ENCODE measurements at regions not wholly inside any gene's neighbourhood (a gene's known extent, or its start where the extent isn't known, plus 50 kb on each side); places are given as distances from the start of the nearest gene placed in this dataset.

GRCh38 chr9:129273136-129273895, 95.3 kb upstream of the IER5L start:
- no peak for TF ChIP-seq CTCF (IDR thresholded peaks at IDR 0.05; ENCODE audit: insufficient read depth, low read depth, low read length, missing control alignments)
- no peak for DNase-seq (ENCODE audit: low read depth)
- no peak overlapping the region for H3K4me3 ChIP-seq (ENCODE audit: low read depth, low read length)

DNA sequence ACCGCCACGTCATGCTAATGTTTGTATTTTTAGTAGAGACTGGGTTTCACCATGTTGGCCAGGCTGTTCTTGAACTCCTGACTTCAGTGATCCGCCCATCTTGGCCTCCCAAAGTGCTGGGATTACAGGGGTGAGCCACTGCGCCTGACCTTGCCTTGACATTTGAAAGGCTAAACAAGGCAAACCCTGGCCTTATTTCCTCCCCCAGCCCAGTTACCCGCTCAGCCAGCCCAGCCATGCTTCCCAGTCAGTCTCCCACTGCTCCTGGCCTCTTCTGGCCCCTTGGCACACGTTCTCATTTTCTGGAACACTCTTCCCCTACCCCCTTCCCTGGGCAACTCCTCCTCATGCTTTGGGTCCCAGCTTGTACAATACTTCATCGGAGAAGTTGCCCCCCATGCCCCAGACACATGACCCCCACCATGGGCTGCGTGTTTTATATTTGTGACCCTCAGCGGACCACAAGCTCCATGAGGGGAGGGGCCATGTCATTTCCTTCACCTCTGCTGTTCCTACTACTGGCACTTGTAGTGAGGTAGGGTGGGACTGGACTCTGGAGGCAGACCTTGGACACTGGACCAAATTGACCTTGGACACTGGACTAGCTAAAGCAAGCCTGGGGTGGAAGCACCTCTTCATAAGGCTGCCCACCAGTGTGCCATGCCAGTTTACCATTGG, 94.4 kb upstream of the IER5L start:
- TF ChIP-seq CTCF (IDR thresholded peaks at IDR 0.05; ENCODE audit: insufficient read depth, low read depth, low read length, missing control alignments): no peak
- H3K4me3 ChIP-seq (ENCODE audit: low read depth, low read length): no peak overlapping the region
- no peak for DNase-seq (ENCODE audit: low read depth)

- TF ChIP-seq CTCF (IDR thresholded peaks at IDR 0.05; ENCODE audit: insufficient read depth, low read depth, low read length, missing control alignments): no peak
- H3K4me3 ChIP-seq (ENCODE audit: low read depth, low read length): peak overlapping the region; percentile 36
- peak; percentile 93 for DNase-seq (ENCODE audit: low read depth)
Observed at GRCh38 chr9:129270903-129271431, 92.9 kb upstream of the IER5L start.

- TF ChIP-seq CTCF (IDR thresholded peaks at IDR 0.05; ENCODE audit: insufficient read depth, low read depth, low read length, missing control alignments): no peak
- H3K4me3 ChIP-seq (ENCODE audit: low read depth, low read length): peak overlapping the region; percentile 36
- DNase-seq (ENCODE audit: low read depth): peak; percentile 98
Observed at GRCh38 chr9:129270205-129270604, 92.1 kb upstream of the IER5L start.

GRCh38 chr9:129267141-129267540, 89.1 kb upstream of the IER5L start:
- no peak overlapping the region for H3K4me3 ChIP-seq (ENCODE audit: low read depth, low read length)
- no peak for DNase-seq (ENCODE audit: low read depth)
- TF ChIP-seq CTCF (IDR thresholded peaks at IDR 0.05; ENCODE audit: insufficient read depth, low read depth, low read length, missing control alignments): no peak

GRCh38 chr9:129266536-129266935, 88.5 kb upstream of the IER5L start:
- DNase-seq (ENCODE audit: low read depth): no peak
- TF ChIP-seq CTCF (IDR thresholded peaks at IDR 0.05; ENCODE audit: insufficient read depth, low read depth, low read length, missing control alignments): no peak
- no peak overlapping the region for H3K4me3 ChIP-seq (ENCODE audit: low read depth, low read length)
